ENCODE measurements at regions not wholly inside any gene's neighbourhood (a gene's known extent, or its start where the extent isn't known, plus 50 kb on each side); places are given as distances from the start of the nearest gene placed in this dataset.

GRCh38 chr16:11472410-11472809, 114.3 kb downstream of the LITAF start:
- CTCF ChIA-PET, result no interaction called here
- no peak for DNase-seq (ENCODE audit: low spot score)
- Histone ChIP-seq H3K4me1 (ENCODE audit: insufficient read depth, low read length, poor library complexity, severe bottlenecking) (no peaks in the 10 kb centered on the region), H3K27ac (ENCODE audit: low read depth, low read length, poor library complexity, severe bottlenecking) (no peak overlapping the region), H3K36me3 (ENCODE audit: insufficient read depth, low read length, poor library complexity, severe bottlenecking) (no peaks in the 10 kb centered on the region), H3K9me3 (ENCODE audit: low read depth, low read length, poor library complexity, severe bottlenecking) (no peaks in the 10 kb centered on the region), H3K27me3 (replicated peaks; ENCODE audit: insufficient read depth, low read depth, low read length, poor library complexity) (peaks cover 10% of the 10 kb centered on the region), H3K4me3 (ENCODE audit: low read depth, low read length, poor library complexity, severe bottlenecking) (no peak overlapping the region)
- no peak for TF ChIP-seq CTCF (conservative IDR thresholded peaks at IDR 0.05; ENCODE audit: low read depth, low read length)
- no peak for TF ChIP-seq EZH2 (IDR thresholded peaks at IDR 0.05; ENCODE audit: borderline replicate concordance, low read depth, low read length, poor library complexity, severe bottlenecking)
- POLR2A ChIA-PET (ENCODE audit: low non-redundant PET), result no interaction called here
- intact Hi-C loops (cut with micrococcal nuclease; ENCODE audit: unreplicated experiment), result no loop called here
- no TSS peak for BruUV-seq (replicated peaks)

- H3K27me3 ChIP-seq (replicated peaks; ENCODE audit: insufficient read depth, low read depth, low read length, poor library complexity), result peaks cover 10% of the 10 kb centered on the region
- TF ChIP-seq CTCF (conservative IDR thresholded peaks at IDR 0.05; ENCODE audit: low read depth, low read length) (no peak), EZH2 (IDR thresholded peaks at IDR 0.05; ENCODE audit: borderline replicate concordance, low read depth, low read length, poor library complexity, severe bottlenecking) (no peak)
- DNase-seq (ENCODE audit: low spot score), result no peak
- H3K9me3 ChIP-seq (ENCODE audit: low read depth, low read length, poor library complexity, severe bottlenecking), result no peaks in the 10 kb centered on the region
- no peak overlapping the region for H3K4me3 ChIP-seq (ENCODE audit: low read depth, low read length, poor library complexity, severe bottlenecking)
- intact Hi-C loops (cut with micrococcal nuclease; ENCODE audit: unreplicated experiment), result no loop called here
- POLR2A ChIA-PET (ENCODE audit: low non-redundant PET), result no interaction called here
- H3K27ac ChIP-seq (ENCODE audit: low read depth, low read length, poor library complexity, severe bottlenecking), result no peak overlapping the region
- CTCF ChIA-PET, result no interaction called here
- H3K36me3 ChIP-seq (ENCODE audit: insufficient read depth, low read length, poor library complexity, severe bottlenecking), result no peaks in the 10 kb centered on the region
- BruUV-seq (replicated peaks), result no TSS peak
- H3K4me1 ChIP-seq (ENCODE audit: insufficient read depth, low read length, poor library complexity, severe bottlenecking), result no peaks in the 10 kb centered on the region
Observed at GRCh38 chr16:11472851-11473250, 113.9 kb downstream of the LITAF start.

- ChIA-PET POLR2A (ENCODE audit: low non-redundant PET) (no interaction called here), CTCF (no interaction called here)
- Histone ChIP-seq H3K36me3 (ENCODE audit: insufficient read depth, low read length, poor library complexity, severe bottlenecking) (no peaks in the 10 kb centered on the region), H3K4me3 (ENCODE audit: low read depth, low read length, poor library complexity, severe bottlenecking) (no peak overlapping the region), H3K27me3 (replicated peaks; ENCODE audit: insufficient read depth, low read depth, low read length, poor library complexity) (peaks cover 9% of the 10 kb centered on the region), H3K9me3 (ENCODE audit: low read depth, low read length, poor library complexity, severe bottlenecking) (no peaks in the 10 kb centered on the region), H3K27ac (ENCODE audit: low read depth, low read length, poor library complexity, severe bottlenecking) (no peak overlapping the region), H3K4me1 (ENCODE audit: insufficient read depth, low read length, poor library complexity, severe bottlenecking) (no peaks in the 10 kb centered on the region)
- no peak for DNase-seq (ENCODE audit: low spot score)
- intact Hi-C loops (cut with micrococcal nuclease; ENCODE audit: unreplicated experiment), result no loop called here
- TF ChIP-seq CTCF (conservative IDR thresholded peaks at IDR 0.05; ENCODE audit: low read depth, low read length) (no peak), EZH2 (IDR thresholded peaks at IDR 0.05; ENCODE audit: borderline replicate concordance, low read depth, low read length, poor library complexity, severe bottlenecking) (no peak)
- no TSS peak for BruUV-seq (replicated peaks)
Observed at GRCh38 chr16:11473728-11474127, 113.0 kb downstream of the LITAF start.

Data from A673 (cell line).